ENCODE measurements at regions not wholly inside any gene's neighbourhood (a gene's known extent, or its start where the extent isn't known, plus 50 kb on each side); places are given as distances from the start of the nearest gene placed in this dataset.

- no peak for DNase-seq (ENCODE audit: low read depth)
Measured at GRCh38 chr20:6831461-6831860, 64.0 kb downstream of the BMP2 start.

- DNase-seq (ENCODE audit: low read depth): no peak
Measured at GRCh38 chr20:6832811-6833210, 65.3 kb downstream of the BMP2 start.

GRCh38 chr20:6835609-6836008 is 68.1 kb downstream of the BMP2 start:
- DNase-seq (ENCODE audit: low read depth): no peak

DNA sequence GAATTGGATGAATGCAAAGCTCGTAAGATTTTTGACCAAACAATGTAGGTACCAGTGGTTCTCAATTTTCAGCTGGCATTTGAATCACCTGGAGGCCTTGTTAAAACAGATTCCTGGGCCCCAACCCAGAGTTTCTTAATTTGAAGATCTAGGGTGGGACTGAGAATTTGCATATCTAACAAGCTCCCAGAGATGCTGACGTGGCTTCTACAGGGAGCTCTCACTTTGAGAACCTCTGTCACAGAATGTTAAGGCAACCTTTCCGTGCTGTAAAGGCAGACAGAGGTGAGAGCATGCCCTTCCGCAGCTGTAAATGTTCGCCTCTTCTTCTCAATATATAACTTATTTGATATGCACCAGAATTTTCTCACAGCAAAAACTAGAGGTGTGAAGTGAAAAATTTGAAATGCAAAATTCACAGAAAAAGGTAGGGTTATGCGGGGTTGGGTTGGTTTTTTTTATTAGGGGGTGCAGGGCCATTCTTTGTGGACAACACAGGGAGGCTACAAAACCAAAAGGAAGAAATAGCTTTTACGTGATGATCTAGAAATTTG is 69.4 kb downstream of the BMP2 start:
- no peak for DNase-seq (ENCODE audit: low read depth)

DNA sequence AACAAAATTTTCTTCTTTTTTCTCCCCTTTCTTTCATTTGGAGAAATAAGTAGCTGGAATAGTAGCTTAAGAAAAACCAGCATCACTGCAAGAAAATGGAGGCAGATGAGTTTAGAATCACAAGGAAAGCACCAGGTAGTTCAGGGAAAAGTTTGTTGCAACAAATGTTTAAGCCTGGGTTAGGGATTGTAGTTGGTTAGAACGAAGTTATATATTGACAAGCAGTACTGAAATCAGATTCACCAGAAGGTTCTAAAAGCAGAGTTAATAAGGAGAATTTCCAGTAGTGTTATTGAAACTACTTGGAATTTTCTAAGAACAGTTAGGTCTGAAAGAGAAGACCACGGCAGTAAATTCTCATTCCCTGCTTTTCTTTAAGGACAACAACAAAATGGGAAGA is 70.2 kb downstream of the BMP2 start:
- DNase-seq (ENCODE audit: low read depth): no peak

DNA sequence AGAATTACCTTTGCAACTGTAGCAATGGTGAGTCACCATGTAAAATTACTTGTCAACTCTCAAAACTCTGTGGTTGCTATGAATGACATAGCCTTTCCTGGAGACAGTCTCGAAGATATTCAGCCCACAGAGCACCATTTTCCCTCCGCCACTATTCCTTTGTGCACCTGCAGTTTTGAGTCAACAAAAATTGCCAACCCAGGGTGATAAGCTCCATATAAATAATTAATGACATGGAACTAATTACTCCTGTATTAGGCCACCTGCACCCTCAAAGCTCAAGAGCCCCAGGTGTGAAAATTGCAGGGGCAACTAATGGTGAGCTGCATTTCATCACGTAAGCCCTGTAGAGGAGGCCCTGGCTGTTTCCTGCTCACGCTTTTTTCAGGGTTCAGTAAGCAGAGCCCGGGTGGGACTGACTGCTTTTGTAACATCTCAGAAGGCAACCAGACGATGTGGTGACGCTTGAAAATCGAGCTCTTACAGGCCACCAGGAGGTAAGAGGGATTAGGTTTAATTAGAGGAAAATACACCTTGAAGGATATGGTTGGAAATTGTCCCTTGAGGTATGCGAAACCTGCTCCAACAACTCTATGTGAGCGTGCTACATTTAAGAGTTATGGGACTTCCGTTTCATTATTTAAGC is 70.8 kb downstream of the BMP2 start:
- no peak for DNase-seq (ENCODE audit: low read depth)

- DNase-seq (ENCODE audit: low read depth): no peak
Measured at GRCh38 chr20:6841128-6841527, 73.6 kb downstream of the BMP2 start.

DNA sequence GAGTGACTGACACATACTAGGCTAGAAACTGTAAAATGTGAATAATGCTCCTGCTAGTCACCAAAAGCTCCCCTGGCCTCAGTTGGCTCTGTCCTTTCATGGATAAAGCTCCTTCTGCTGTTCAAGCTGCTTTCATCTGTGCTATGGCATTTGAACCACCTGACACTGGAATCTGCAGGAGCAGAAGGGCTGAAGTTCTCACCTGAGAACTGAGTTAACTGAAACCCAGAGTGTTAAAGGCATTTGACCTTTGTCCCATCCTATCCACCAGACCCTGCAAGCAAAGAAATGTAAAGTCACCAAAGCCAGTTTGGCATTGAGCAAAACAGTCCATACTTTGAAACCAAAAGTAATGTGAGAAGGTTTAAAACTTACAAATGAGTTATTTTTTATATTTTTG is 77.7 kb downstream of the BMP2 start:
- DNase-seq (ENCODE audit: low read depth): no peak

GRCh38 chr20:6848041-6848440 is 80.6 kb downstream of the BMP2 start:
- DNase-seq (ENCODE audit: low read depth): no peak

- DNase-seq (ENCODE audit: low read depth): no peak
Measured at GRCh38 chr20:6848992-6849391, 81.5 kb downstream of the BMP2 start.

- no peak for DNase-seq (ENCODE audit: low read depth)
Measured at GRCh38 chr20:6851136-6851535, 83.7 kb downstream of the BMP2 start.

GRCh38 chr20:6852478-6852877 is 85.0 kb downstream of the BMP2 start:
- no peak for DNase-seq (ENCODE audit: low read depth)

GRCh38 chr20:6855104-6855503 is 87.6 kb downstream of the BMP2 start:
- DNase-seq (ENCODE audit: low read depth): no peak

DNA sequence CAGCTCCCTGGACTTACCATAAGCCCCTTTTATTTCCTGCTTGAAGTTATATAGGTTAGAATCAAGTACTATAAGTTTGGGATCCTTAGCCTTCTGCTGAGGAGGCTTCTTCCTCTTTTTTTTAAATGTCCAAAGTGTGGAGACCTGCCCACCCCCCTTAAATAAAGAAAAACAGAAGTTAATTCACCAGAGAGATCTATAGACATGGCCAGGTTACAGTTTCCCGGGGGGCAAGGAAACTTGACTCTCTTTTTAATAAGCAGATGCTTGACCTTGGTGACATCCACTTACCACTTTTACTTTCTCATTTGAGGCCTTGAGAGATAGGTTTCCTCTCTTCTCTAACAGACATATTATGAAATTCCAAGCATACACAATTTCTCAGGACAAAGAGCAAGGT is 88.3 kb downstream of the BMP2 start:
- DNase-seq (ENCODE audit: low read depth): no peak

GRCh38 chr20:6857927-6858326 is 90.4 kb downstream of the BMP2 start:
- no peak for DNase-seq (ENCODE audit: low read depth)

DNA sequence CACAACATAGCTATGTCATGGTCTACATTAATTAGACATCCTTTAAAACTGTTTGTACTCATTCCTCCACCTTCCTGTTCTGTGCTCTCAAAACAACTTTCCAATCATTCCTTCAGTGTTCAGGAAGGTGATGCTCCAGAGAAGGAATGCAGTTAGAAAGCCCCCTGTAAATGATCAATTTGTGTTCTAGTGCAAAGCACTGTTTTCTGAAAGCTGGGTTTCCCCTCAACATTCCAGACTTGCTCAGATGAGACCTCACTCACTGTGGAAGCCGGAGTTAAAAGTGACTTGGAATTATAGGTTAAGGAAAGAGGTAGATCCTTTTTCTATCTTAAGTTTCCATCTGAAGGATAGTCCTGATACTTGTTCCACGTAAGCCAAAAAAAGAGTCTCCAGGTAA is 95.9 kb downstream of the BMP2 start:
- no peak for DNase-seq (ENCODE audit: low read depth)

DNA sequence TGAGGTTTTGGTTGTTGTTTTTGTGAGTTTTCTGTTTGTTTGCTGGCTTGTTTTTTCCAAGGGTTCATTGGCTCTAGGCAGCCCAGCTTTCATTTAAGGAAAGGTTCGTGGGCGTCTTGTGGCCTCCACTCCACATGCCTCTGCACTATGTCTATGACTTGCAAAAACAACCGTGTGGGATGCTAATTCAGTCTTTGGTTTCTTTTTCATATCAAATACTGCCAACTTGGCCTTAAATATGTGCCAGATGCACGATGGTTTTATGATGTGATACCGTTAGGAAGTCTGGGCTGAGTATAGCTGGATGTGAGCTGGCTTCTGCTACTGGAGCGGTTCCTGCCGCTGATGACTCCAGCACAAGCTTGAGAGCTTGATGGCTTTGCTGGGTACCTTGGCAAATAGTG is 96.3 kb downstream of the BMP2 start:
- peak; percentile 8 for DNase-seq (ENCODE audit: low read depth)

- no peak for DNase-seq (ENCODE audit: low read depth)
Measured at GRCh38 chr20:6864740-6865139, 97.3 kb downstream of the BMP2 start.

DNA sequence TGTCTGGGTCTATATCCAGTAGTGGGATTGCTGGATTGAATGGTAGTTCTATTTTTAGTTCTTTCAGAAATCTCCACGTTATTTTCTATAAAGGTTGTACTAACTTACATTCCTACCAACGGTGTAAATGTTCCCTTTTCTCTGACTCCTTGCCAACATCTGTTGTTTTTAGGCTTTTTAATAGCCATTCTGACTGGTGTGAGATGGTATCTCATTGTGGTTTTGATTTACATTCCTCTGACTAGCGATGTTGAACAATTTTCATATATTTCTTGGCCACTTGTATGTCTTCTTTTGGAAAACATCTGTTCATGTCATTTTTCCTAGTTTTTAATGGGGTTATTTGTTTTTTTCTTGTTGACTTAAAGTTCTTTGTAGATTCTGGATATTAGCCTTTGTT is 99.3 kb downstream of the BMP2 start:
- DNase-seq (ENCODE audit: low read depth): peak; percentile 22

GRCh38 chr20:6868861-6869260 is 101.4 kb downstream of the BMP2 start:
- no peak for DNase-seq (ENCODE audit: low read depth)

DNA sequence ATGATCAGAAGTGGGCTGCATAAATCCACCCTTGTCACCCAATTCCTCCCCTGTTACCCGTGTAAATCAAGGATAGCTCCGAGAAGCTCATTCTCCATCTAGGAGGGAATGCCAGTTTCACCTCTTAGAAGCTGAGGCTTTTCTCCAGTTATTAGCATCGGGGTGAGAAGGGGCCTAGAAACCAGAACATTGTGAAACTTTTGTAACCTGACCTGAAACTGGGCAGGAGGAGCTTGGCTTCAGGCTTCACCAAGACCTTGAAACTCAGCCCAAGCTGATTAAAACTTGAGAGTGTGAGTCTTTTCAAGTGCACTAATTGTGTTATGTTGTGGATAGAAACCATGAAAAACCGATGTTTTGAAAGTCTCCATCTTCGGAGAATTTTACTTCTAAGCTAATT is 103.1 kb downstream of the BMP2 start:
- DNase-seq (ENCODE audit: low read depth): no peak

GRCh38 chr20:6877633-6878032 is 110.1 kb downstream of the BMP2 start:
- DNase-seq (ENCODE audit: low read depth): no peak

GRCh38 chr20:6882561-6883291 is 115.2 kb downstream of the BMP2 start:
- peak; percentile 65 for DNase-seq (ENCODE audit: low read depth)

- DNase-seq (ENCODE audit: low read depth): no peak
Measured at GRCh38 chr20:6884114-6884513, 116.6 kb downstream of the BMP2 start.
